Fibroblast of lung (primary cell): ENCODE measurements at regions not wholly inside any gene's neighbourhood (a gene's known extent, or its start where the extent isn't known, plus 50 kb on each side); places are given as distances from the start of the nearest gene placed in this dataset.
"Not testable (repeated sequence)": the region's sequence is repeated elsewhere in the genome, so short reads cannot be mapped to it uniquely, and the experiment has no call there.

Experiments
- CTCF ChIP-seq, 2 donors: IDR thresholded peaks in 1 of 2; conservative IDR thresholded peaks in 1 of 2; 1 replicate in 1 of 2; 2 replicates in 1 of 2; pipeline ENCODE4 v1.5.1; 2011 to 2012; ENCODE audit warnings: low read length in 2 of 2, control low read depth in 1 of 2, inconsistent platforms in 1 of 2, low read depth in 1 of 2, mild to moderate bottlenecking in 1 of 2
- EZH2 ChIP-seq: IDR thresholded peaks from 2 replicates; pipeline ENCODE4 v1.5.1; 2012; ENCODE audit warnings: low read length, control low read depth, mild to moderate bottlenecking; ENCODE audit errors: missing control alignments

GRCh38 chr21:36621794-36622193 is 77.1 kb upstream of the SIM2 start:
- TF ChIP-seq CTCF (conservative IDR thresholded peaks at IDR 0.05 in 1 of 2, IDR thresholded peaks at IDR 0.05 in 1 of 2; ENCODE audit: low read depth in 1 of 2, low read length in 2 of 2); EZH2: not testable (repeated sequence)
